T-helper 1 cell treated with Interleukin-12 subunit alpha and Interleukin-12 subunit beta and Interleukin-4 antibody, amounts not matched to agents 30 ng/mL and 1 ng/mL, for 36 hours (primary cell): ENCODE measurements at regions not wholly inside any gene's neighbourhood (a gene's known extent, or its start where the extent isn't known, plus 50 kb on each side); places are given as distances from the start of the nearest gene placed in this dataset.
"Not testable (repeated sequence)": the region's sequence is repeated elsewhere in the genome, so short reads cannot be mapped to it uniquely, and the experiment has no call there.

Experiments
- intact Hi-C: fragments of 100-400 bp; cut with micrococcal nuclease; formaldehyde crosslinking; loops from one replicate; pipeline ENCODE4 v1.15.1; 2024

GRCh38 chr5:50343715-50344114 lies 97.4 kb downstream of the EMB start:
- intact Hi-C loops = no loop called here

GRCh38 chr5:50340757-50341156 lies 100.3 kb downstream of the EMB start:
- intact Hi-C loops = no loop called here

- intact Hi-C loops = not testable (repeated sequence)
Measured at GRCh38 chr5:50330633-50331032, 110.5 kb downstream of the EMB start.

GRCh38 chr5:50328193-50328729 lies 112.8 kb downstream of the EMB start:
- intact Hi-C loops = loop anchor here (5.0 kb wide), 2 partner anchors 184 to 264 kb away; no protein-coding TSS in a partner anchor

- intact Hi-C loops = loop anchor here (1.0 to 5.0 kb wide), 3 partner anchors 187 to 425 kb away; no protein-coding TSS in a partner anchor
Measured at GRCh38 chr5:50325237-50325832, 115.8 kb downstream of the EMB start.

GRCh38 chr5:50320131-50320749 lies 120.8 kb downstream of the EMB start:
- intact Hi-C loops = no loop called here

GRCh38 chr5:50318220-50318619 lies 122.9 kb downstream of the EMB start:
- intact Hi-C loops = no loop called here

- intact Hi-C loops = not testable (repeated sequence)
Measured at GRCh38 chr5:50306488-50306887, 134.6 kb downstream of the EMB start.

- intact Hi-C loops = no loop called here
Measured at GRCh38 chr5:50302815-50303490, 138.1 kb downstream of the EMB start.

GRCh38 chr5:50301756-50302155 lies 139.3 kb downstream of the EMB start:
- intact Hi-C loops = no loop called here

GRCh38 chr5:50300878-50301277 lies 140.2 kb downstream of the EMB start:
- intact Hi-C loops = no loop called here

- intact Hi-C loops = no loop called here
Measured at GRCh38 chr5:50299896-50300295, 141.2 kb downstream of the EMB start.

GRCh38 chr5:50292735-50293394 lies 148.2 kb downstream of the EMB start:
- intact Hi-C loops = no loop called here

- intact Hi-C loops = not testable (repeated sequence)
Measured at GRCh38 chr5:50280461-50280860, 160.6 kb downstream of the EMB start.
